Keratinocyte (primary cell): ENCODE measurements at regions not wholly inside any gene's neighbourhood (a gene's known extent, or its start where the extent isn't known, plus 50 kb on each side); places are given as distances from the start of the nearest gene placed in this dataset.

Experiments used
- DNase-seq: peaks from one replicate; pipeline ENCODE4 v3.0.0-alpha.2; 2011; ENCODE audit warnings: low read depth, missing footprints, low spot score
- FAIRE-seq: peaks from 2 replicates; lab custom pipeline; 2011; peaks lifted over from hg19 to GRCh38; lab: Jason Lieb, UNC
- H2AFZ ChIP-seq: 2 replicates; pipeline ENCODE4 v1.6.0; 2012; ENCODE audit warnings: low read length, control low read depth, inconsistent platforms; ENCODE audit not compliant: control insufficient read depth
- H3K27ac ChIP-seq: 2 replicates; pipeline ENCODE4 v1.5.1; 2011; ENCODE audit warnings: low read length; ENCODE audit not compliant: control insufficient read depth, insufficient read depth
- H3K27me3 ChIP-seq: 3 replicates; pipeline ENCODE4 v1.6.0; 2011; ENCODE audit warnings: low read length; ENCODE audit not compliant: control insufficient read depth, insufficient read depth; ENCODE audit errors: extremely low read depth
- H3K36me3 ChIP-seq, 2 experiments: 2 replicates in 1 of 2; 3 replicates in 1 of 2; pipeline ENCODE4 v1.5.1; 2011; ENCODE audit warnings: low read length in 2 of 2, mild to moderate bottlenecking in 1 of 2; ENCODE audit not compliant: control insufficient read depth in 2 of 2, insufficient read depth in 2 of 2; ENCODE audit errors: extremely low read depth in 1 of 2
- H3K4me1 ChIP-seq: 3 replicates; pipeline ENCODE4 v1.5.1; 2011; ENCODE audit warnings: low read length; ENCODE audit not compliant: control insufficient read depth, insufficient read depth; ENCODE audit errors: extremely low read depth
- H3K4me2 ChIP-seq: 3 replicates; pipeline ENCODE4 v1.6.0; 2011; ENCODE audit warnings: low read depth, low read length; ENCODE audit not compliant: control insufficient read depth, insufficient read depth; ENCODE audit errors: extremely low read depth
- H3K4me3 ChIP-seq, 3 experiments: fragments of 200-600 bp in 1 of 3; sonication (generic) in 1 of 3; 2 replicates in 2 of 3; 3 replicates in 1 of 3; pipeline ENCODE4 v1.5.1; 2011 to 2016; ENCODE audit warnings: low read length in 3 of 3, mild to moderate bottlenecking in 3 of 3, control low read depth in 2 of 3, inconsistent platforms in 1 of 3, low read depth in 1 of 3, mixed read lengths in 1 of 3, mixed run types in 1 of 3, moderate library complexity in 1 of 3; ENCODE audit not compliant: control insufficient read depth in 2 of 3, insufficient read depth in 2 of 3; ENCODE audit errors: extremely low read depth in 1 of 3
- H3K79me2 ChIP-seq: 2 replicates; pipeline ENCODE4 v1.6.0; 2012; ENCODE audit warnings: low read length; ENCODE audit not compliant: control insufficient read depth, insufficient read depth
- H3K9ac ChIP-seq: 3 replicates; pipeline ENCODE4 v1.6.0; 2011; ENCODE audit warnings: low read length; ENCODE audit not compliant: control insufficient read depth, insufficient read depth; ENCODE audit errors: extremely low read depth
- H3K9me1 ChIP-seq: 3 replicates; pipeline ENCODE4 v1.6.0; 2011; ENCODE audit warnings: low read length; ENCODE audit not compliant: control insufficient read depth, insufficient read depth; ENCODE audit errors: extremely low read depth
- H3K9me3 ChIP-seq: 2 replicates; pipeline ENCODE4 v1.5.1; 2012; ENCODE audit warnings: low read depth, low read length; ENCODE audit not compliant: control insufficient read depth
- H4K20me1 ChIP-seq: 3 replicates; pipeline ENCODE4 v1.6.0; 2011; ENCODE audit warnings: low read length; ENCODE audit not compliant: control insufficient read depth, insufficient read depth; ENCODE audit errors: extremely low read depth
- CTCF ChIP-seq, 3 experiments: IDR thresholded peaks in 1 of 3; conservative IDR thresholded peaks in 1 of 3; optimal IDR thresholded peaks in 1 of 3; 2 replicates in 2 of 3; 3 replicates in 1 of 3; pipeline versions ENCODE3 to v1.5.1; 2011; ENCODE audit warnings: low read length in 3 of 3, mild to moderate bottlenecking in 3 of 3, moderate library complexity in 2 of 3, control low read depth in 1 of 3, inconsistent platforms in 1 of 3; ENCODE audit not compliant: insufficient read depth in 2 of 3; ENCODE audit errors: extremely low read depth in 1 of 3
- EZH2 ChIP-seq: IDR thresholded peaks from one replicate; pipeline ENCODE4 v1.6.1; 2012; ENCODE audit warnings: inconsistent platforms, mild to moderate bottlenecking, low read length, moderate library complexity
- dilution Hi-C: fragments of 300-500 bp; cut with MboI; formaldehyde crosslinking; loops from one replicate; pipeline ENCODE4 v1.7.0; 2020; ENCODE audit warnings: low sequenced_read_pairs; ENCODE audit not compliant: extremely low pct_ligation_motif_present

DNA sequence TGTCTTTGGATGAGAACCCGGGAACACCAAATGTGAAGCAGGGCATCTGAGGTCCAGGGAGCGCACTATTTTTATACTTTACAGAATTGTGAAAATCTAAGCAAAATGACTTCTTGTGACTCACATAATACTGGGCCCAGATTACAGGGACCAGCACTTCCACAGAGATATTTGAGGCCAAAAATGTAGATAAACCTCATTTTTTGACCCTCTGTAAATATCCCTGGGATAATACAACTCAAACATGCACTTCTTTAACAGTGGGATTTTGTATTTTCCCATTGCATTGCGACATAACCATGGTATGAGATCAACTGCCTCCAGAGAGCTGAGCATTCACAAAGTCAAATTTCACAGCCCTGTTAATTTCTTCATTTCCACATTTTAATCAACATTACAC, 289.4 kb upstream of the ADGRL4 start:
- no peak overlapping the region for H3K9ac ChIP-seq
- H3K27me3 ChIP-seq, result no peaks in the 10 kb centered on the region
- dilution Hi-C loops, result no loop called here
- H2AFZ ChIP-seq, result no peak overlapping the region
- no peaks in the 10 kb centered on the region for H3K36me3 ChIP-seq
- TF ChIP-seq CTCF (optimal IDR thresholded peaks at IDR 0.05 in 1 of 3, IDR thresholded peaks at IDR 0.05 in 1 of 3, conservative IDR thresholded peaks at IDR 0.05 in 1 of 3; ENCODE audit: extremely low read depth in 1 of 3, insufficient read depth in 2 of 3, low read length in 3 of 3) (no peak), EZH2 (no peak)
- FAIRE-seq (no peak), DNase-seq (no peak)
- no peaks in the 10 kb centered on the region for H4K20me1 ChIP-seq
- no peaks in the 10 kb centered on the region for H3K4me1 ChIP-seq
- H3K27ac ChIP-seq, result no peak overlapping the region
- no peak overlapping the region for H3K4me3 ChIP-seq
- H3K9me3 ChIP-seq, result no peaks in the 10 kb centered on the region
- H3K4me2 ChIP-seq, result no peak overlapping the region
- no peaks in the 10 kb centered on the region for H3K79me2 ChIP-seq
- H3K9me1 ChIP-seq, result no peaks in the 10 kb centered on the region

GRCh38 chr1:79293611-79294010, 287.1 kb upstream of the ADGRL4 start:
- no peak for FAIRE-seq
- H4K20me1 ChIP-seq, result no peaks in the 10 kb centered on the region
- H3K4me1 ChIP-seq, result no peaks in the 10 kb centered on the region
- no peak for TF ChIP-seq CTCF (optimal IDR thresholded peaks at IDR 0.05 in 1 of 3, IDR thresholded peaks at IDR 0.05 in 1 of 3, conservative IDR thresholded peaks at IDR 0.05 in 1 of 3; ENCODE audit: extremely low read depth in 1 of 3, insufficient read depth in 2 of 3, low read length in 3 of 3)
- TF ChIP-seq EZH2, result no peak
- H3K79me2 ChIP-seq, result no peaks in the 10 kb centered on the region
- no peak overlapping the region for H3K27ac ChIP-seq
- no peaks in the 10 kb centered on the region for H3K9me1 ChIP-seq
- no peak overlapping the region for H2AFZ ChIP-seq
- dilution Hi-C loops, result no loop called here
- no peaks in the 10 kb centered on the region for H3K27me3 ChIP-seq
- H3K36me3 ChIP-seq, result no peaks in the 10 kb centered on the region
- no peak overlapping the region for H3K4me3 ChIP-seq
- H3K9me3 ChIP-seq, result no peaks in the 10 kb centered on the region
- DNase-seq, result no peak
- H3K4me2 ChIP-seq, result no peak overlapping the region
- H3K9ac ChIP-seq, result no peak overlapping the region
